PC-3 (cell line): ENCODE measurements at regions not wholly inside any gene's neighbourhood (a gene's known extent, or its start where the extent isn't known, plus 50 kb on each side); places are given as distances from the start of the nearest gene placed in this dataset.

Experiments
- ATAC-seq: fragments of 200-7000 bp; cut with Tn5 transposase; 2 replicates; pipeline ENCODE4 v1.9.1; 2020; ENCODE audit warnings: mild to moderate bottlenecking, moderate library complexity
- BruUV-seq: library from RNA; stranded (reverse); fragments of 400-500 nt; replicated peaks from 2 replicates; lab custom pipeline; 2021; lab: Mats Ljungman, UMichigan
- CTCF ChIA-PET: fragments of 300-600 bp; sonication (Branson Sonifier 250); formaldehyde crosslinking; loops from one replicate; lab custom pipeline; 2022; ENCODE audit warnings: antibody characterized with exemption; lab: Charles Lee
- POLR2A ChIA-PET: fragments of 300-600 bp; sonication (Branson Sonifier 250); formaldehyde crosslinking; loops from one replicate; lab custom pipeline; 2022; ENCODE audit warnings: antibody characterized with exemption; ENCODE audit not compliant: unreplicated experiment; lab: Charles Lee
- DNase-seq: peaks from one replicate; pipeline ENCODE4 v3.0.0-alpha.2; 2015
- H2AFZ ChIP-seq: fragments of 300-600 bp; sonication (generic); 2 replicates; pipeline ENCODE4 v1.6.0; 2016; ENCODE audit warnings: antibody characterized with exemption, low read length
- H3F3A ChIP-seq: fragments of 300-600 bp; sonication (generic); one replicate; pipeline ENCODE4 v1.6.0; 2017; ENCODE audit warnings: antibody characterized with exemption, low read length, control low read depth, mild to moderate bottlenecking; ENCODE audit not compliant: unreplicated experiment
- H3K27ac ChIP-seq: fragments of 300-600 bp; sonication (generic); 2 replicates; pipeline ENCODE4 v1.5.1; 2016; ENCODE audit warnings: mild to moderate bottlenecking, low read length
- H3K27me3 ChIP-seq: fragments of 300-600 bp; sonication (generic); 2 replicates; pipeline ENCODE4 v1.6.1; 2016; ENCODE audit warnings: low read length, mixed read lengths
- H3K36me3 ChIP-seq: fragments of 300-600 bp; sonication (generic); 2 replicates; pipeline ENCODE4 v1.6.1; 2016; ENCODE audit warnings: low read depth, mixed run types, low read length, mixed read lengths
- H3K4me1 ChIP-seq: fragments of 300-600 bp; sonication (generic); 2 replicates; pipeline ENCODE4 v1.5.1; 2016; ENCODE audit warnings: low read length; ENCODE audit not compliant: insufficient read depth
- H3K4me2 ChIP-seq: fragments of 300-600 bp; sonication (generic); 2 replicates; pipeline ENCODE4 v1.6.0; 2016; ENCODE audit warnings: low read length
- H3K4me3 ChIP-seq: fragments of 300-600 bp; sonication (generic); 2 replicates; pipeline ENCODE4 v1.5.1; 2016; ENCODE audit warnings: mild to moderate bottlenecking, low read length, mixed read lengths
- H3K79me2 ChIP-seq: fragments of 300-600 bp; sonication (generic); 2 replicates; pipeline ENCODE4 v1.6.1; 2017; ENCODE audit warnings: low read length, mixed read lengths
- H3K9ac ChIP-seq: fragments of 300-600 bp; sonication (generic); 2 replicates; pipeline ENCODE4 v1.6.0; 2016; ENCODE audit warnings: mild to moderate bottlenecking, low read length
- H3K9me2 ChIP-seq: fragments of 300-600 bp; sonication (generic); replicated peaks from 2 replicates; pipeline ENCODE4 v1.6.1; 2016; ENCODE audit warnings: mixed run types, low read length, mixed read lengths
- H3K9me3 ChIP-seq: fragments of 300-600 bp; sonication (generic); 2 replicates; pipeline ENCODE4 v1.6.1; 2016; ENCODE audit warnings: low read length, mixed read lengths
- H4K20me1 ChIP-seq: fragments of 300-600 bp; sonication (generic); 2 replicates; pipeline ENCODE4 v1.6.1; 2016; ENCODE audit warnings: low read length, mixed read lengths
- EZH2 ChIP-seq: fragments of 300-600 bp; sonication (generic); IDR thresholded peaks from one replicate; pipeline ENCODE4 v1.6.1; 2017; ENCODE audit warnings: antibody characterized with exemption, mild to moderate bottlenecking, low read length; ENCODE audit not compliant: unreplicated experiment
- EZH2phosphoT487 ChIP-seq: fragments of 300-600 bp; sonication (generic); IDR thresholded peaks from 2 replicates; pipeline ENCODE4 v1.6.1; 2018; ENCODE audit warnings: mild to moderate bottlenecking, antibody characterized with exemption, low read length, borderline replicate concordance
- intact Hi-C: fragments of 100-400 bp; cut with micrococcal nuclease; formaldehyde crosslinking; loops from 2 replicates; pipeline ENCODE4 v1.9.0; 2023
- TF ChIP-seq, protein P1 (sequence below): fragments of 300-600 bp; sonication (generic); conservative IDR thresholded peaks from 2 replicates; pipeline ENCODE4 v1.5.1; 2017; ENCODE audit warnings: antibody characterized with exemption, low read depth, mild to moderate bottlenecking, low read length

- Histone ChIP-seq H3K4me1 (peaks cover 11% of the 10 kb centered on the region), H3K9me2 (no peaks in the 10 kb centered on the region), H3K36me3 (no peaks in the 10 kb centered on the region), H3K27ac (no peak overlapping the region), H3K4me3 (no peak overlapping the region), H4K20me1 (no peaks in the 10 kb centered on the region), H3K79me2 (no peaks in the 10 kb centered on the region), H3K9me3 (no peaks in the 10 kb centered on the region), H3K9ac (no peak overlapping the region), H3K4me2 (no peak overlapping the region), H2AFZ (no peak overlapping the region), H3K27me3 (no peaks in the 10 kb centered on the region), H3F3A (no peaks in the 10 kb centered on the region)
- TF ChIP-seq, protein P1, sequence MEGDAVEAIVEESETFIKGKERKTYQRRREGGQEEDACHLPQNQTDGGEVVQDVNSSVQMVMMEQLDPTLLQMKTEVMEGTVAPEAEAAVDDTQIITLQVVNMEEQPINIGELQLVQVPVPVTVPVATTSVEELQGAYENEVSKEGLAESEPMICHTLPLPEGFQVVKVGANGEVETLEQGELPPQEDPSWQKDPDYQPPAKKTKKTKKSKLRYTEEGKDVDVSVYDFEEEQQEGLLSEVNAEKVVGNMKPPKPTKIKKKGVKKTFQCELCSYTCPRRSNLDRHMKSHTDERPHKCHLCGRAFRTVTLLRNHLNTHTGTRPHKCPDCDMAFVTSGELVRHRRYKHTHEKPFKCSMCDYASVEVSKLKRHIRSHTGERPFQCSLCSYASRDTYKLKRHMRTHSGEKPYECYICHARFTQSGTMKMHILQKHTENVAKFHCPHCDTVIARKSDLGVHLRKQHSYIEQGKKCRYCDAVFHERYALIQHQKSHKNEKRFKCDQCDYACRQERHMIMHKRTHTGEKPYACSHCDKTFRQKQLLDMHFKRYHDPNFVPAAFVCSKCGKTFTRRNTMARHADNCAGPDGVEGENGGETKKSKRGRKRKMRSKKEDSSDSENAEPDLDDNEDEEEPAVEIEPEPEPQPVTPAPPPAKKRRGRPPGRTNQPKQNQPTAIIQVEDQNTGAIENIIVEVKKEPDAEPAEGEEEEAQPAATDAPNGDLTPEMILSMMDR, result no peak
- no peak for TF ChIP-seq EZH2
- POLR2A ChIA-PET, result no interaction called here
- CTCF ChIA-PET, result no interaction called here
- intact Hi-C loops, result loop anchor here (10.0 kb wide), 3 partner anchors 200 to 490 kb away; no protein-coding TSS in a partner anchor
- no TSS peak for BruUV-seq
- DNase-seq (no peak), ATAC-seq (peak; percentile 27)
Observed at GRCh38 chr3:36215241-36215640, 165.1 kb upstream of the STAC start.

DNA sequence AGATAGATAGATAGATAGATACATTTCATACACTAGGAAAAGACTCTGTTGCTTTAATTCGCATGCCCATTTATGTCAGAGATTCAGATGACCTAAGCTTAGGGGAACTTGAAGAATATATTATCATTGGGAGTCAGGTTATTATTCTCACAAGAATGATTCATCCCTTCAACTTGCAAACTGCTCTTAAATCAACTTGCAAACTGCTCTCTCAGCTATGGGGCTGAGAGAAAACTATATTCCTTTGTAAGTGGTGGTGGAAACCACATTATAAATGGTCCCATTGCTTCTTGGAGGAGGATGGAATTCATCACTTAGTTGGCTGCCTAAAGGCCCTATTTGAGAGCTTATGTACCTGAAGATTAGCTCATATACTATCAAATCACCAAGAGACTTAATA, 160.9 kb upstream of the STAC start:
- intact Hi-C loops, result loop anchor here (10.0 kb wide), 3 partner anchors 195 to 485 kb away; no protein-coding TSS in a partner anchor
- no TSS peak for BruUV-seq
- no peak overlapping the region for H3K27ac ChIP-seq
- no peak for TF ChIP-seq EZH2
- TF ChIP-seq EZH2phosphoT487, result no peak
- TF ChIP-seq, protein P1, result no peak
- H2AFZ ChIP-seq, result no peak overlapping the region
- H3K9me3 ChIP-seq, result no peaks in the 10 kb centered on the region
- DNase-seq (peak; percentile 49), ATAC-seq (peak; percentile 60)
- H3K4me2 ChIP-seq, result no peak overlapping the region
- no peaks in the 10 kb centered on the region for H3K4me1 ChIP-seq
- H3K36me3 ChIP-seq, result no peaks in the 10 kb centered on the region
- no peaks in the 10 kb centered on the region for H4K20me1 ChIP-seq
- H3F3A ChIP-seq, result no peaks in the 10 kb centered on the region
- no peak overlapping the region for H3K4me3 ChIP-seq
- POLR2A ChIA-PET, result no interaction called here
- H3K27me3 ChIP-seq, result no peaks in the 10 kb centered on the region
- H3K79me2 ChIP-seq, result no peaks in the 10 kb centered on the region
- no peaks in the 10 kb centered on the region for H3K9me2 ChIP-seq
- CTCF ChIA-PET, result interaction anchor here (0.6 kb wide), 1 partner anchor 34 kb away, joined by 4 read pairs; no protein-coding TSS in a partner anchor
- no peak overlapping the region for H3K9ac ChIP-seq

- intact Hi-C loops, result no loop called here
- no peak overlapping the region for H3K9ac ChIP-seq
- H3K79me2 ChIP-seq, result no peaks in the 10 kb centered on the region
- H2AFZ ChIP-seq, result no peak overlapping the region
- no peak for TF ChIP-seq EZH2phosphoT487
- no peak for TF ChIP-seq EZH2
- TF ChIP-seq, protein P1, result no peak
- no peak overlapping the region for H3K27ac ChIP-seq
- ATAC-seq (no peak), DNase-seq (no peak)
- no peaks in the 10 kb centered on the region for H4K20me1 ChIP-seq
- H3K9me3 ChIP-seq, result no peaks in the 10 kb centered on the region
- no peaks in the 10 kb centered on the region for H3K36me3 ChIP-seq
- H3F3A ChIP-seq, result no peaks in the 10 kb centered on the region
- H3K4me2 ChIP-seq, result no peak overlapping the region
- BruUV-seq, result no TSS peak
- no peaks in the 10 kb centered on the region for H3K27me3 ChIP-seq
- no peaks in the 10 kb centered on the region for H3K4me1 ChIP-seq
- no peak overlapping the region for H3K4me3 ChIP-seq
- POLR2A ChIA-PET, result no interaction called here
- H3K9me2 ChIP-seq, result no peaks in the 10 kb centered on the region
- CTCF ChIA-PET, result no interaction called here
Observed at GRCh38 chr3:36220173-36220572, 160.1 kb upstream of the STAC start.
